ENCODE measurements at regions not wholly inside any gene's neighbourhood (a gene's known extent, or its start where the extent isn't known, plus 50 kb on each side); places are given as distances from the start of the nearest gene placed in this dataset.

- no peak overlapping the region for H3K27ac ChIP-seq (ENCODE audit: low read depth in 2 of 2, low read length in 2 of 2)
Measured at GRCh38 chr18:10046178-10046807, 132.5 kb downstream of the VAPA start.

GRCh38 chr18:10047237-10047636 lies 133.4 kb downstream of the VAPA start:
- Histone ChIP-seq H3K27ac (ENCODE audit: low read depth in 2 of 2, low read length in 2 of 2) (no peak overlapping the region), H3K4me3 (ENCODE audit: low read length in 3 of 3) (no peak overlapping the region), H3K9me3 (ENCODE audit: control insufficient read depth in 2 of 3, insufficient read depth in 1 of 3, low read length in 3 of 3) (peaks cover 0 to 6% (median 0%) of the 10 kb centered on the region in 3 donors), H3K4me1 (ENCODE audit: control insufficient read depth in 2 of 3, insufficient read depth in 2 of 3, low read depth in 1 of 3, low read length in 3 of 3) (no peaks in the 10 kb centered on the region), H3K9ac (ENCODE audit: low read length in 3 of 3) (no peak overlapping the region), H3K27me3 (ENCODE audit: control insufficient read depth, insufficient read depth, low read length) (no peaks in the 10 kb centered on the region), H3K36me3 (ENCODE audit: control insufficient read depth in 2 of 3, insufficient read depth in 3 of 3, low read length in 3 of 3) (no peaks in the 10 kb centered on the region)
- FAIRE-seq: no peak
- TF ChIP-seq, protein P1, sequence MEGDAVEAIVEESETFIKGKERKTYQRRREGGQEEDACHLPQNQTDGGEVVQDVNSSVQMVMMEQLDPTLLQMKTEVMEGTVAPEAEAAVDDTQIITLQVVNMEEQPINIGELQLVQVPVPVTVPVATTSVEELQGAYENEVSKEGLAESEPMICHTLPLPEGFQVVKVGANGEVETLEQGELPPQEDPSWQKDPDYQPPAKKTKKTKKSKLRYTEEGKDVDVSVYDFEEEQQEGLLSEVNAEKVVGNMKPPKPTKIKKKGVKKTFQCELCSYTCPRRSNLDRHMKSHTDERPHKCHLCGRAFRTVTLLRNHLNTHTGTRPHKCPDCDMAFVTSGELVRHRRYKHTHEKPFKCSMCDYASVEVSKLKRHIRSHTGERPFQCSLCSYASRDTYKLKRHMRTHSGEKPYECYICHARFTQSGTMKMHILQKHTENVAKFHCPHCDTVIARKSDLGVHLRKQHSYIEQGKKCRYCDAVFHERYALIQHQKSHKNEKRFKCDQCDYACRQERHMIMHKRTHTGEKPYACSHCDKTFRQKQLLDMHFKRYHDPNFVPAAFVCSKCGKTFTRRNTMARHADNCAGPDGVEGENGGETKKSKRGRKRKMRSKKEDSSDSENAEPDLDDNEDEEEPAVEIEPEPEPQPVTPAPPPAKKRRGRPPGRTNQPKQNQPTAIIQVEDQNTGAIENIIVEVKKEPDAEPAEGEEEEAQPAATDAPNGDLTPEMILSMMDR (IDR thresholded peaks at IDR 0.05; ENCODE audit: borderline replicate concordance, extremely low read depth, insufficient read depth): no peak
- DNase-seq: no peak
- intact Hi-C loops (cut with DNase I): no loop called here

More at GRCh38 chr18:10046178-10046807, 132.5 kb downstream of the VAPA start:
- no peak overlapping the region for H3K4me3 ChIP-seq (ENCODE audit: low read length in 3 of 3)
- DNase-seq (no peak), FAIRE-seq (no peak)
- H3K4me1 ChIP-seq (ENCODE audit: control insufficient read depth in 2 of 3, insufficient read depth in 2 of 3, low read depth in 1 of 3, low read length in 3 of 3): no peaks in the 10 kb centered on the region
- no peaks in the 10 kb centered on the region for H3K36me3 ChIP-seq (ENCODE audit: control insufficient read depth in 2 of 3, insufficient read depth in 3 of 3, low read length in 3 of 3)
- TF ChIP-seq, protein P1 (IDR thresholded peaks at IDR 0.05; ENCODE audit: borderline replicate concordance, extremely low read depth, insufficient read depth): no peak
- peaks cover 0 to 13% (median 1%) of the 10 kb centered on the region in 3 donors for H3K9me3 ChIP-seq (ENCODE audit: control insufficient read depth in 2 of 3, insufficient read depth in 1 of 3, low read length in 3 of 3)
- H3K9ac ChIP-seq (ENCODE audit: low read length in 3 of 3): no peak overlapping the region
- intact Hi-C loops (cut with DNase I): no loop called here
- no peaks in the 10 kb centered on the region for H3K27me3 ChIP-seq (ENCODE audit: control insufficient read depth, insufficient read depth, low read length)

- H3K9me3 ChIP-seq (ENCODE audit: control insufficient read depth in 2 of 3, insufficient read depth in 1 of 3, low read length in 3 of 3): no peaks in the 10 kb centered on the region
- H3K36me3 ChIP-seq (ENCODE audit: control insufficient read depth in 2 of 3, insufficient read depth in 3 of 3, low read length in 3 of 3): no peaks in the 10 kb centered on the region
- no peak overlapping the region for H3K4me3 ChIP-seq (ENCODE audit: low read length in 3 of 3)
- no peak overlapping the region for H3K9ac ChIP-seq (ENCODE audit: low read length in 3 of 3)
- no peaks in the 10 kb centered on the region for H3K4me1 ChIP-seq (ENCODE audit: control insufficient read depth in 2 of 3, insufficient read depth in 2 of 3, low read depth in 1 of 3, low read length in 3 of 3)
- intact Hi-C loops (cut with DNase I): no loop called here
- FAIRE-seq (no peak), DNase-seq (no peak)
- H3K27me3 ChIP-seq (ENCODE audit: control insufficient read depth, insufficient read depth, low read length): no peaks in the 10 kb centered on the region
- TF ChIP-seq, protein P1 (IDR thresholded peaks at IDR 0.05; ENCODE audit: borderline replicate concordance, extremely low read depth, insufficient read depth): no peak
- H3K27ac ChIP-seq (ENCODE audit: low read depth in 2 of 2, low read length in 2 of 2): no peak overlapping the region
Measured at GRCh38 chr18:10049747-10050146, 135.9 kb downstream of the VAPA start.

GRCh38 chr18:10050956-10051355 lies 137.1 kb downstream of the VAPA start:
- FAIRE-seq (no peak), DNase-seq (no peak)
- Histone ChIP-seq H3K27me3 (ENCODE audit: control insufficient read depth, insufficient read depth, low read length) (no peaks in the 10 kb centered on the region), H3K9ac (ENCODE audit: low read length in 3 of 3) (no peak overlapping the region), H3K9me3 (ENCODE audit: control insufficient read depth in 2 of 3, insufficient read depth in 1 of 3, low read length in 3 of 3) (no peaks in the 10 kb centered on the region), H3K36me3 (ENCODE audit: control insufficient read depth in 2 of 3, insufficient read depth in 3 of 3, low read length in 3 of 3) (no peaks in the 10 kb centered on the region), H3K4me3 (ENCODE audit: low read length in 3 of 3) (no peak overlapping the region), H3K27ac (ENCODE audit: low read depth in 2 of 2, low read length in 2 of 2) (no peak overlapping the region), H3K4me1 (ENCODE audit: control insufficient read depth in 2 of 3, insufficient read depth in 2 of 3, low read depth in 1 of 3, low read length in 3 of 3) (no peaks in the 10 kb centered on the region)
- intact Hi-C loops (cut with DNase I): no loop called here
- TF ChIP-seq, protein P1 (IDR thresholded peaks at IDR 0.05; ENCODE audit: borderline replicate concordance, extremely low read depth, insufficient read depth): no peak

Data from kidney (tissue), 13 donors.